ENCODE measurements at regions not wholly inside any gene's neighbourhood (a gene's known extent, or its start where the extent isn't known, plus 50 kb on each side); places are given as distances from the start of the nearest gene placed in this dataset.

GRCh38 chr5:114782177-114782576, 387.5 kb downstream of the TRIM36 start:
- no peak overlapping the region for H3K4me2 ChIP-seq (ENCODE audit: low read depth, low read length, poor library complexity, severe bottlenecking)
- H3K4me1 ChIP-seq (ENCODE audit: low read length): no peaks in the 10 kb centered on the region
- H3K4me3 ChIP-seq (ENCODE audit: low read length): no peak overlapping the region
- no peak overlapping the region for H3K27ac ChIP-seq (ENCODE audit: low read length)
- H3K36me3 ChIP-seq (ENCODE audit: insufficient read depth, low read length): no peaks in the 10 kb centered on the region
- no peak for DNase-seq
- H2AFZ ChIP-seq (ENCODE audit: low read length): no peak overlapping the region
- H3K9ac ChIP-seq (ENCODE audit: low read length): no peak overlapping the region
- H3K27me3 ChIP-seq (ENCODE audit: low read length): no peaks in the 10 kb centered on the region
- H3K9me2 ChIP-seq (replicated peaks; ENCODE audit: insufficient read depth, low read length): no peaks in the 10 kb centered on the region
- H4K20me1 ChIP-seq (ENCODE audit: insufficient read depth, low read depth, low read length): no peaks in the 10 kb centered on the region
- H3K79me2 ChIP-seq (ENCODE audit: low read length): no peaks in the 10 kb centered on the region
- H3K9me3 ChIP-seq (ENCODE audit: low read length): no peaks in the 10 kb centered on the region

GRCh38 chr5:114780290-114780689, 389.4 kb downstream of the TRIM36 start:
- Histone ChIP-seq H3K4me3 (ENCODE audit: low read length) (no peak overlapping the region), H3K36me3 (ENCODE audit: insufficient read depth, low read length) (no peaks in the 10 kb centered on the region), H2AFZ (ENCODE audit: low read length) (no peak overlapping the region), H4K20me1 (ENCODE audit: insufficient read depth, low read depth, low read length) (no peaks in the 10 kb centered on the region), H3K27me3 (ENCODE audit: low read length) (no peaks in the 10 kb centered on the region), H3K9ac (ENCODE audit: low read length) (no peak overlapping the region), H3K27ac (ENCODE audit: low read length) (no peak overlapping the region), H3K4me1 (ENCODE audit: low read length) (no peaks in the 10 kb centered on the region), H3K9me3 (ENCODE audit: low read length) (no peaks in the 10 kb centered on the region), H3K4me2 (ENCODE audit: low read depth, low read length, poor library complexity, severe bottlenecking) (no peak overlapping the region), H3K9me2 (replicated peaks; ENCODE audit: insufficient read depth, low read length) (no peaks in the 10 kb centered on the region), H3K79me2 (ENCODE audit: low read length) (no peaks in the 10 kb centered on the region)
- no peak for DNase-seq

GRCh38 chr5:114744406-114744805, 382.5 kb downstream of the KCNN2 start:
- no peaks in the 10 kb centered on the region for H3K79me2 ChIP-seq (ENCODE audit: low read length)
- H3K4me2 ChIP-seq (ENCODE audit: low read depth, low read length, poor library complexity, severe bottlenecking): no peak overlapping the region
- no peaks in the 10 kb centered on the region for H3K9me3 ChIP-seq (ENCODE audit: low read length)
- no peak overlapping the region for H3K27ac ChIP-seq (ENCODE audit: low read length)
- no peak overlapping the region for H3K9ac ChIP-seq (ENCODE audit: low read length)
- H3K4me1 ChIP-seq (ENCODE audit: low read length): no peaks in the 10 kb centered on the region
- H3K27me3 ChIP-seq (ENCODE audit: low read length): no peaks in the 10 kb centered on the region
- no peak overlapping the region for H3K4me3 ChIP-seq (ENCODE audit: low read length)
- no peaks in the 10 kb centered on the region for H3K9me2 ChIP-seq (replicated peaks; ENCODE audit: insufficient read depth, low read length)
- no peak overlapping the region for H2AFZ ChIP-seq (ENCODE audit: low read length)
- DNase-seq: no peak
- H4K20me1 ChIP-seq (ENCODE audit: insufficient read depth, low read depth, low read length): no peaks in the 10 kb centered on the region
- no peaks in the 10 kb centered on the region for H3K36me3 ChIP-seq (ENCODE audit: insufficient read depth, low read length)

GRCh38 chr5:114734238-114734637, 372.4 kb downstream of the KCNN2 start:
- H3K36me3 ChIP-seq (ENCODE audit: insufficient read depth, low read length): no peaks in the 10 kb centered on the region
- no peaks in the 10 kb centered on the region for H3K9me2 ChIP-seq (replicated peaks; ENCODE audit: insufficient read depth, low read length)
- no peak overlapping the region for H2AFZ ChIP-seq (ENCODE audit: low read length)
- H4K20me1 ChIP-seq (ENCODE audit: insufficient read depth, low read depth, low read length): no peaks in the 10 kb centered on the region
- no peaks in the 10 kb centered on the region for H3K27me3 ChIP-seq (ENCODE audit: low read length)
- no peak overlapping the region for H3K4me2 ChIP-seq (ENCODE audit: low read depth, low read length, poor library complexity, severe bottlenecking)
- no peak overlapping the region for H3K9ac ChIP-seq (ENCODE audit: low read length)
- H3K79me2 ChIP-seq (ENCODE audit: low read length): no peaks in the 10 kb centered on the region
- no peak overlapping the region for H3K27ac ChIP-seq (ENCODE audit: low read length)
- no peaks in the 10 kb centered on the region for H3K9me3 ChIP-seq (ENCODE audit: low read length)
- H3K4me3 ChIP-seq (ENCODE audit: low read length): no peak overlapping the region
- DNase-seq: no peak
- H3K4me1 ChIP-seq (ENCODE audit: low read length): no peaks in the 10 kb centered on the region

- no peaks in the 10 kb centered on the region for H3K79me2 ChIP-seq (ENCODE audit: low read length)
- no peaks in the 10 kb centered on the region for H3K9me3 ChIP-seq (ENCODE audit: low read length)
These were observed 368.1 kb downstream of the KCNN2 start for GRCh38 chr5:114729986-114730385.

GRCh38 chr5:114727358-114727757, 365.5 kb downstream of the KCNN2 start:
- no peaks in the 10 kb centered on the region for H3K9me3 ChIP-seq (ENCODE audit: low read length)
- H3K36me3 ChIP-seq (ENCODE audit: insufficient read depth, low read length): no peaks in the 10 kb centered on the region
- H3K27ac ChIP-seq (ENCODE audit: low read length): no peak overlapping the region
- no peak overlapping the region for H3K4me2 ChIP-seq (ENCODE audit: low read depth, low read length, poor library complexity, severe bottlenecking)
- H3K27me3 ChIP-seq (ENCODE audit: low read length): no peaks in the 10 kb centered on the region
- H3K4me3 ChIP-seq (ENCODE audit: low read length): no peak overlapping the region
- H3K9ac ChIP-seq (ENCODE audit: low read length): no peak overlapping the region
- no peaks in the 10 kb centered on the region for H4K20me1 ChIP-seq (ENCODE audit: insufficient read depth, low read depth, low read length)
- 0 out of 2 replicates have a peak, but pooled peaks cover 3% of the 10 kb centered on the region for H3K9me2 ChIP-seq (replicated peaks; ENCODE audit: insufficient read depth, low read length)
- DNase-seq: no peak
- H2AFZ ChIP-seq (ENCODE audit: low read length): no peak overlapping the region
- H3K79me2 ChIP-seq (ENCODE audit: low read length): no peaks in the 10 kb centered on the region
- H3K4me1 ChIP-seq (ENCODE audit: low read length): no peaks in the 10 kb centered on the region

More at GRCh38 chr5:114729986-114730385, 368.1 kb downstream of the KCNN2 start:
- 0 out of 2 replicates have a peak, but pooled peaks cover 3% of the 10 kb centered on the region for H3K9me2 ChIP-seq (replicated peaks; ENCODE audit: insufficient read depth, low read length)
- no peak for DNase-seq
- H2AFZ ChIP-seq (ENCODE audit: low read length): no peak overlapping the region
- H3K27ac ChIP-seq (ENCODE audit: low read length): no peak overlapping the region
- H3K4me3 ChIP-seq (ENCODE audit: low read length): no peak overlapping the region
- H3K27me3 ChIP-seq (ENCODE audit: low read length): no peaks in the 10 kb centered on the region
- H3K4me2 ChIP-seq (ENCODE audit: low read depth, low read length, poor library complexity, severe bottlenecking): no peak overlapping the region
- H4K20me1 ChIP-seq (ENCODE audit: insufficient read depth, low read depth, low read length): no peaks in the 10 kb centered on the region
- no peaks in the 10 kb centered on the region for H3K36me3 ChIP-seq (ENCODE audit: insufficient read depth, low read length)
- no peaks in the 10 kb centered on the region for H3K4me1 ChIP-seq (ENCODE audit: low read length)
- no peak overlapping the region for H3K9ac ChIP-seq (ENCODE audit: low read length)

GRCh38 chr5:114726131-114726530, 364.3 kb downstream of the KCNN2 start:
- Histone ChIP-seq H3K36me3 (ENCODE audit: insufficient read depth, low read length) (no peaks in the 10 kb centered on the region), H3K4me3 (ENCODE audit: low read length) (no peak overlapping the region), H3K4me1 (ENCODE audit: low read length) (no peaks in the 10 kb centered on the region), H3K9me2 (replicated peaks; ENCODE audit: insufficient read depth, low read length) (0 out of 2 replicates have a peak, but pooled peaks cover 3% of the 10 kb centered on the region), H3K9ac (ENCODE audit: low read length) (no peak overlapping the region), H3K9me3 (ENCODE audit: low read length) (no peaks in the 10 kb centered on the region), H3K79me2 (ENCODE audit: low read length) (no peaks in the 10 kb centered on the region), H3K27me3 (ENCODE audit: low read length) (no peaks in the 10 kb centered on the region), H3K4me2 (ENCODE audit: low read depth, low read length, poor library complexity, severe bottlenecking) (no peak overlapping the region), H2AFZ (ENCODE audit: low read length) (no peak overlapping the region), H4K20me1 (ENCODE audit: insufficient read depth, low read depth, low read length) (no peaks in the 10 kb centered on the region), H3K27ac (ENCODE audit: low read length) (no peak overlapping the region)
- no peak for DNase-seq

GRCh38 chr5:114719268-114719667, 357.4 kb downstream of the KCNN2 start:
- Histone ChIP-seq H3K9me2 (replicated peaks; ENCODE audit: insufficient read depth, low read length) (no peaks in the 10 kb centered on the region), H3K36me3 (ENCODE audit: insufficient read depth, low read length) (no peaks in the 10 kb centered on the region), H3K79me2 (ENCODE audit: low read length) (no peaks in the 10 kb centered on the region), H3K4me2 (ENCODE audit: low read depth, low read length, poor library complexity, severe bottlenecking) (no peak overlapping the region), H3K9ac (ENCODE audit: low read length) (no peak overlapping the region), H3K27me3 (ENCODE audit: low read length) (no peaks in the 10 kb centered on the region), H3K4me3 (ENCODE audit: low read length) (no peak overlapping the region), H3K27ac (ENCODE audit: low read length) (no peak overlapping the region), H2AFZ (ENCODE audit: low read length) (no peak overlapping the region), H4K20me1 (ENCODE audit: insufficient read depth, low read depth, low read length) (no peaks in the 10 kb centered on the region), H3K4me1 (ENCODE audit: low read length) (no peaks in the 10 kb centered on the region), H3K9me3 (ENCODE audit: low read length) (no peaks in the 10 kb centered on the region)
- no peak for DNase-seq

GRCh38 chr5:114716955-114717354, 355.1 kb downstream of the KCNN2 start:
- H3K4me1 ChIP-seq (ENCODE audit: low read length): no peaks in the 10 kb centered on the region
- H3K4me2 ChIP-seq (ENCODE audit: low read depth, low read length, poor library complexity, severe bottlenecking): no peak overlapping the region
- H4K20me1 ChIP-seq (ENCODE audit: insufficient read depth, low read depth, low read length): no peaks in the 10 kb centered on the region
- H3K36me3 ChIP-seq (ENCODE audit: insufficient read depth, low read length): no peaks in the 10 kb centered on the region
- no peak for DNase-seq
- no peak overlapping the region for H3K4me3 ChIP-seq (ENCODE audit: low read length)
- H3K79me2 ChIP-seq (ENCODE audit: low read length): no peaks in the 10 kb centered on the region
- no peak overlapping the region for H3K27ac ChIP-seq (ENCODE audit: low read length)
- no peaks in the 10 kb centered on the region for H3K27me3 ChIP-seq (ENCODE audit: low read length)
- no peak overlapping the region for H3K9ac ChIP-seq (ENCODE audit: low read length)
- no peak overlapping the region for H2AFZ ChIP-seq (ENCODE audit: low read length)
- H3K9me2 ChIP-seq (replicated peaks; ENCODE audit: insufficient read depth, low read length): no peaks in the 10 kb centered on the region
- H3K9me3 ChIP-seq (ENCODE audit: low read length): no peaks in the 10 kb centered on the region
